IMR-90 (cell line): ENCODE measurements at regions not wholly inside any gene's neighbourhood (a gene's known extent, or its start where the extent isn't known, plus 50 kb on each side); places are given as distances from the start of the nearest gene placed in this dataset.

Experiments used
- ATAC-seq: fragments of 200-7000 bp; cut with Tn5 transposase; 2 replicates; pipeline ENCODE4 v1.9.1; 2020; ENCODE audit warnings: low read depth, mild to moderate bottlenecking, moderate library complexity
- BruUV-seq: library from RNA; stranded (reverse); fragments of 400-500 nt; replicated peaks from 2 replicates; lab custom pipeline; 2021; lab: Mats Ljungman, UMichigan
- CTCF ChIA-PET: fragments of 300-600 bp; formaldehyde crosslinking; extraction: SDS; loops from one replicate; lab custom pipeline; 2021; ENCODE audit warnings: antibody characterized with exemption; lab: Yijun Ruan, JAX
- POLR2A ChIA-PET: fragments of 300-600 bp; sonication (Branson Sonifier 250); formaldehyde crosslinking; loops from one replicate; lab custom pipeline; 2022; ENCODE audit warnings: antibody characterized with exemption; ENCODE audit not compliant: unreplicated experiment; lab: Charles Lee
- DNase-seq: peaks from one replicate; pipeline ENCODE4 v3.0.0; 2013
- H2AFZ ChIP-seq: replicated peaks from 2 replicates; pipeline ENCODE3; 2013; ENCODE audit warnings: low read length, mild to moderate bottlenecking; ENCODE audit not compliant: poor library complexity
- H2AK5ac ChIP-seq: 2 replicates; pipeline ENCODE4 v1.6.1; 2013; ENCODE audit warnings: low read depth, low read length, inconsistent platforms
- H2AK9ac ChIP-seq: replicated peaks from 2 replicates; pipeline ENCODE3; 2013; ENCODE audit warnings: mild to moderate bottlenecking, low read depth, low read length, moderate library complexity; ENCODE audit not compliant: poor library complexity
- H2BK120ac ChIP-seq: 2 replicates; pipeline ENCODE4 v1.6.1; 2013; ENCODE audit warnings: low read depth, low read length, inconsistent platforms
- H2BK15ac ChIP-seq: 3 replicates; pipeline ENCODE4 v1.6.1; 2013; ENCODE audit warnings: low read depth, low read length, inconsistent platforms
- H2BK20ac ChIP-seq: 2 replicates; pipeline ENCODE4 v1.6.1; 2013; ENCODE audit warnings: low read depth, mild to moderate bottlenecking, inconsistent platforms, low read length, moderate library complexity
- H2BK5ac ChIP-seq: 2 replicates; pipeline ENCODE4 v1.6.1; 2013; ENCODE audit warnings: mild to moderate bottlenecking, low read depth, low read length, inconsistent platforms; ENCODE audit not compliant: poor library complexity, severe bottlenecking
- H3K14ac ChIP-seq: replicated peaks from 2 replicates; pipeline ENCODE4 v1.6.1; 2013; ENCODE audit warnings: low read depth, low read length, inconsistent platforms
- H3K18ac ChIP-seq: 2 replicates; pipeline ENCODE4 v1.6.1; 2013; ENCODE audit warnings: low read depth, low read length, control low read depth
- H3K23ac ChIP-seq: 2 replicates; pipeline ENCODE4 v1.6.1; 2013; ENCODE audit warnings: low read depth, low read length, inconsistent platforms
- H3K27ac ChIP-seq: 2 replicates; pipeline ENCODE4 v1.5.1; 2013; ENCODE audit warnings: mild to moderate bottlenecking, control low read depth, low read length; ENCODE audit not compliant: insufficient read depth
- H3K27me3 ChIP-seq: 2 replicates; pipeline ENCODE4 v1.6.1; 2013; ENCODE audit warnings: low read length; ENCODE audit not compliant: control insufficient read depth, insufficient read depth
- H3K36me3 ChIP-seq: 2 replicates; pipeline ENCODE4 v1.6.1; 2013; ENCODE audit warnings: low read length, mixed read lengths; ENCODE audit not compliant: control insufficient read depth, insufficient read depth
- H3K4ac ChIP-seq: 2 replicates; pipeline ENCODE4 v1.6.1; 2013; ENCODE audit warnings: low read depth, low read length, inconsistent platforms
- H3K4me1 ChIP-seq: 2 replicates; pipeline ENCODE4 v1.6.1; 2013; ENCODE audit warnings: low read length, mixed read lengths; ENCODE audit not compliant: control insufficient read depth, insufficient read depth
- H3K4me2 ChIP-seq: 2 replicates; pipeline ENCODE4 v1.6.1; 2013; ENCODE audit warnings: low read depth, mild to moderate bottlenecking, control low read depth, low read length, moderate library complexity
- H3K4me3 ChIP-seq: 2 replicates; pipeline ENCODE4 v1.5.1; 2013; ENCODE audit warnings: low read depth, mild to moderate bottlenecking, control low read depth, low read length, moderate library complexity; ENCODE audit not compliant: insufficient read depth
- H3K56ac ChIP-seq: 2 replicates; pipeline ENCODE4 v1.6.1; 2013; ENCODE audit warnings: low read length, inconsistent platforms; ENCODE audit not compliant: insufficient read depth; ENCODE audit errors: extremely low read depth
- H3K79me1 ChIP-seq, 2 experiments: 2 replicates each; pipeline ENCODE4 v1.6.1; 2013; ENCODE audit warnings: low read length in 2 of 2, inconsistent platforms in 1 of 2, low read depth in 1 of 2
- H3K9ac ChIP-seq: 2 replicates; pipeline ENCODE4 v1.6.1; 2013; ENCODE audit warnings: low read depth, low read length, control low read depth
- H3K9me1 ChIP-seq: 2 replicates; pipeline ENCODE4 v1.6.1; 2013; ENCODE audit warnings: low read length, inconsistent platforms; ENCODE audit not compliant: insufficient read depth
- H3K9me3 ChIP-seq: 2 replicates; pipeline ENCODE4 v1.6.1; 2013; ENCODE audit warnings: low read length; ENCODE audit not compliant: control insufficient read depth, insufficient read depth
- H4K20me1 ChIP-seq: 2 replicates; pipeline ENCODE4 v1.6.1; 2013; ENCODE audit warnings: low read length, inconsistent platforms; ENCODE audit not compliant: insufficient read depth
- H4K5ac ChIP-seq: 2 replicates; pipeline ENCODE4 v1.6.1; 2013; ENCODE audit warnings: mild to moderate bottlenecking, low read depth, low read length, control low read depth
- H4K8ac ChIP-seq, 2 experiments: 2 replicates each; pipeline ENCODE4 v1.6.1; 2013; ENCODE audit warnings: low read depth in 2 of 2, low read length in 2 of 2, control low read depth in 1 of 2, inconsistent platforms in 1 of 2
- H4K91ac ChIP-seq: 2 replicates; pipeline ENCODE4 v1.6.1; 2013; ENCODE audit warnings: low read depth, low read length, inconsistent platforms; ENCODE audit not compliant: insufficient read depth
- BHLHE40 ChIP-seq: fragments of 150-350 bp; IDR thresholded peaks from 2 replicates; pipeline ENCODE4 v1.6.1; 2016; ENCODE audit warnings: mild to moderate bottlenecking, low read depth, low read length
- CEBPB ChIP-seq: IDR thresholded peaks from 2 replicates; pipeline ENCODE4 v1.6.1; 2012; ENCODE audit warnings: low read depth, low read length, improper control_type of control experiment
- CHD1 ChIP-seq: IDR thresholded peaks from 2 replicates; pipeline ENCODE4 v1.6.1; 2012; ENCODE audit warnings: low read depth, low read length, improper control_type of control experiment
- CTCF ChIP-seq: conservative IDR thresholded peaks from 2 replicates; pipeline ENCODE4 v1.5.1; 2012; ENCODE audit warnings: mild to moderate bottlenecking, low read depth, low read length, improper control_type of control experiment
- ELK1 ChIP-seq: fragments of 150-350 bp; IDR thresholded peaks from 2 replicates; pipeline ENCODE4 v1.6.1; 2016; ENCODE audit warnings: low read depth, mild to moderate bottlenecking, low read length, moderate library complexity, borderline replicate concordance
- FOS ChIP-seq: fragments of 150-350 bp; IDR thresholded peaks from 2 replicates; pipeline ENCODE4 v1.6.1; 2016; ENCODE audit warnings: low read depth, low read length
- MAFK ChIP-seq: IDR thresholded peaks from 2 replicates; pipeline ENCODE4 v1.6.1; 2012; ENCODE audit warnings: low read depth, low read length, improper control_type of control experiment
- MAZ ChIP-seq: IDR thresholded peaks from 2 replicates; pipeline ENCODE4 v1.6.1; 2012; ENCODE audit warnings: low read depth, mild to moderate bottlenecking, low read length, improper control_type of control experiment, moderate library complexity, borderline replicate concordance
- MXI1 ChIP-seq: IDR thresholded peaks from 2 replicates; pipeline ENCODE4 v1.6.1; 2012; ENCODE audit warnings: low read depth, mild to moderate bottlenecking, low read length, moderate library complexity, borderline replicate concordance
- NFE2L2 ChIP-seq: fragments of 150-350 bp; IDR thresholded peaks from 2 replicates; pipeline ENCODE4 v1.6.1; 2016; ENCODE audit warnings: low read depth, mild to moderate bottlenecking, low read length
- POLR2A ChIP-seq: IDR thresholded peaks from 2 replicates; pipeline ENCODE4 v1.6.1; 2012; ENCODE audit warnings: mild to moderate bottlenecking, low read depth, low read length
- RAD21 ChIP-seq: IDR thresholded peaks from 2 replicates; pipeline ENCODE4 v1.6.1; 2012; ENCODE audit warnings: low read length, improper control_type of control experiment
- RCOR1 ChIP-seq: IDR thresholded peaks from 2 replicates; pipeline ENCODE4 v1.6.1; 2012; ENCODE audit warnings: mild to moderate bottlenecking, low read length, improper control_type of control experiment; ENCODE audit not compliant: insufficient replicate concordance
- RFX5 ChIP-seq: IDR thresholded peaks from 2 replicates; pipeline ENCODE4 v1.8.0; 2012; ENCODE audit warnings: low read depth, mild to moderate bottlenecking, low read length, moderate library complexity
- SMC3 ChIP-seq: fragments of 150-350 bp; IDR thresholded peaks from 2 replicates; pipeline ENCODE4 v1.6.1; 2016; ENCODE audit warnings: low read depth, mild to moderate bottlenecking, antibody characterized with exemption, low read length, moderate library complexity
- USF2 ChIP-seq: fragments of 150-350 bp; IDR thresholded peaks from 2 replicates; pipeline ENCODE4 v1.6.1; 2017; ENCODE audit warnings: mild to moderate bottlenecking, antibody characterized with exemption, low read length, low read depth
- WGBS, 2 experiments: methylation state at CpG; one replicate each; pipeline versions ENCODE4 v1.1.5 to v1.1.7; 2013; ENCODE audit warnings: missing lambda C conversion rate in 2 of 2; ENCODE audit not compliant: insufficient read length in 1 of 2; ENCODE audit errors: extremely low coverage in 2 of 2; 5-methylcytosine and 5-hydroxymethylcytosine counted together
- dilution Hi-C: fragments of 300-500 bp; cut with HindIII; formaldehyde crosslinking; loops from one replicate; pipeline ENCODE4 v1.14.3; 2018; ENCODE audit warnings: low sequenced_read_pairs; ENCODE audit not compliant: unreplicated experiment
- in situ Hi-C: fragments of 300-500 bp; cut with MboI; formaldehyde crosslinking; loops from 3 replicates; pipeline ENCODE4 v1.14.3; 2019; ENCODE audit warnings: low sequenced_read_pairs, inconsistent platforms, mixed read lengths
- intact Hi-C: fragments of 100-400 bp; cut with micrococcal nuclease; formaldehyde crosslinking; loops from 2 replicates; pipeline ENCODE4 v1.10.0; 2022

- H3K4ac ChIP-seq = no peak overlapping the region
- H2AK5ac ChIP-seq = no peak overlapping the region
- in situ Hi-C loops (no loop called here), dilution Hi-C loops (no loop called here), intact Hi-C loops (no loop called here)
- H4K91ac ChIP-seq = no peak overlapping the region
- TF ChIP-seq CEBPB (no peak), MXI1 (no peak), CTCF (no peak), MAFK (no peak), FOS (no peak), RAD21 (no peak), RCOR1 (no peak), POLR2A (no peak), CHD1 (no peak), SMC3 (no peak), USF2 (no peak), RFX5 (no peak), ELK1 (no peak), NFE2L2 (no peak), MAZ (no peak), BHLHE40 (no peak)
- BruUV-seq = no TSS peak
- no peaks in the 10 kb centered on the region for H3K9me1 ChIP-seq
- no peak overlapping the region for H3K18ac ChIP-seq
- H3K4me1 ChIP-seq = no peaks in the 10 kb centered on the region
- peaks cover 9% of the 10 kb centered on the region; the same call in 1 of the 2 replicates for H3K9me3 ChIP-seq
- no peak overlapping the region for H2BK5ac ChIP-seq
- H3K4me3 ChIP-seq = no peak overlapping the region
- H3K79me1 ChIP-seq = no peaks in the 10 kb centered on the region
- ATAC-seq (no peak), DNase-seq (no peak)
- H4K20me1 ChIP-seq = no peaks in the 10 kb centered on the region
- H3K27ac ChIP-seq = no peak overlapping the region
- H3K4me2 ChIP-seq = no peak overlapping the region
- WGBS, 2 experiments = no CpG with 5 or more reads among the region's 4 CpGs
- no peak overlapping the region for H2BK15ac ChIP-seq
- H2BK120ac ChIP-seq = no peak overlapping the region
- no peak overlapping the region for H2BK20ac ChIP-seq
- H2AFZ ChIP-seq = no peak overlapping the region
- H3K23ac ChIP-seq = no peak overlapping the region
- H4K5ac ChIP-seq = no peak overlapping the region
- no peak overlapping the region for H2AK9ac ChIP-seq
- no peak overlapping the region for H3K14ac ChIP-seq
- ChIA-PET POLR2A (no interaction called here), CTCF (no interaction called here)
- no peak overlapping the region for H3K9ac ChIP-seq
- H4K8ac ChIP-seq = no peak overlapping the region
- no peaks in the 10 kb centered on the region for H3K27me3 ChIP-seq
- H3K36me3 ChIP-seq = no peaks in the 10 kb centered on the region
- no peak overlapping the region for H3K56ac ChIP-seq
Measured at GRCh38 chr3:80767604-80768003, 993.8 kb downstream of the GBE1 start.
